IPS-15b (cell line): ENCODE measurements at regions not wholly inside any gene's neighbourhood (a gene's known extent, or its start where the extent isn't known, plus 50 kb on each side); places are given as distances from the start of the nearest gene placed in this dataset.

Experiments
- H3K27me3 ChIP-seq: one replicate; pipeline ENCODE4 v1.6.1; 2013; ENCODE audit warnings: low read length; ENCODE audit not compliant: control insufficient read depth, insufficient read depth
- H3K36me3 ChIP-seq: one replicate; pipeline ENCODE4 v1.6.1; 2013; ENCODE audit warnings: low read length; ENCODE audit not compliant: control insufficient read depth, insufficient read depth
- H3K4me1 ChIP-seq: one replicate; pipeline ENCODE4 v1.6.1; 2013; ENCODE audit warnings: mild to moderate bottlenecking, low read length; ENCODE audit not compliant: control insufficient read depth, insufficient read depth
- H3K4me3 ChIP-seq: one replicate; pipeline ENCODE4 v1.5.1; 2013; ENCODE audit warnings: low read depth, low read length
- H3K9ac ChIP-seq: one replicate; pipeline ENCODE4 v1.6.1; 2013; ENCODE audit warnings: low read depth, mild to moderate bottlenecking, low read length
- H3K9me3 ChIP-seq: one replicate; pipeline ENCODE4 v1.6.1; 2013; ENCODE audit warnings: mild to moderate bottlenecking, low read length; ENCODE audit not compliant: control insufficient read depth, insufficient read depth

- Histone ChIP-seq H3K9ac (no peak overlapping the region), H3K27me3 (no peaks in the 10 kb centered on the region), H3K9me3 (peaks cover 8% of the 10 kb centered on the region), H3K4me1 (no peaks in the 10 kb centered on the region), H3K36me3 (no peaks in the 10 kb centered on the region), H3K4me3 (no peak overlapping the region)
Measured at GRCh38 chr6:164528539-164528938, 780.9 kb downstream of the C6orf118 start.

- Histone ChIP-seq H3K4me1 (no peaks in the 10 kb centered on the region), H3K9me3 (peaks cover 8% of the 10 kb centered on the region), H3K27me3 (no peaks in the 10 kb centered on the region), H3K36me3 (no peaks in the 10 kb centered on the region), H3K4me3 (no peak overlapping the region), H3K9ac (no peak overlapping the region)
Measured at GRCh38 chr6:164523087-164523654, 786.2 kb downstream of the C6orf118 start.

GRCh38 chr6:164520916-164521315 lies 788.5 kb downstream of the C6orf118 start:
- Histone ChIP-seq H3K4me1 (no peaks in the 10 kb centered on the region), H3K4me3 (no peak overlapping the region), H3K9ac (no peak overlapping the region), H3K9me3 (peaks cover 3% of the 10 kb centered on the region), H3K27me3 (no peaks in the 10 kb centered on the region), H3K36me3 (no peaks in the 10 kb centered on the region)

DNA sequence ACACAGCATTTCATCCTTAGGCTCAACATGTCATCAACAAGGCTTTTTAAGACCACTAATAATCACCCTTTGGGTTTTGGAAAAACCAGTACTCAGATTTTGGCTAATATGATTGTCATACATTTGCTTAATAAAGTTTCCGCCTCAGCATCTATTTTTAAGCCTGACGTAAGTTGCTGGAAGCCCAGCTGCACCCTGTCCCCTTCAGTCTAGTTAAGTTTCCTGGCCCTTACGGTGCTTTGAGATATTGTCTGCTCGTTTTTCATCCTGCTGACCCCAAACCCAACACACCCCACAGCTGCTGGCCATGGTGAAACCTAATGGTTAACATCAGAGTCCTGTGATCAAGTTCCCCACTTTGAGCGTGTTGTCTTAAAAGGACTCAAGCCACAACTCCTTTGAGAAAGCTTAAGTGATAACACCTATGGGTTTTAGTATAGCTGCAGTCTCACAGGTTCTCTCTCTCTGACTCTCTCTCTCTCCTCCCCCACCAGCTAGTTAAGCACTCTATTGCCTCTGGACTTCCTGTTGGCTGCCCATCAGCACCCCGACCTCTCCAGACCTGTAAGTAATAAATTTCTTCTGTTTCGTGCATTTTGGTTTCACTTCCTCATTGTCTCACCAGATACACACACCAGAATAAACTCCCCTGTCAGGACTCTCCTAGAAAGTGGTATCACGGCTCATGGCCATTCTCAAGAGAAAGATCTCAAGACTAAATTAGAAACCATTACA lies 802.0 kb downstream of the C6orf118 start:
- Histone ChIP-seq H3K9me3 (no peaks in the 10 kb centered on the region), H3K4me3 (no peak overlapping the region), H3K9ac (no peak overlapping the region)

DNA sequence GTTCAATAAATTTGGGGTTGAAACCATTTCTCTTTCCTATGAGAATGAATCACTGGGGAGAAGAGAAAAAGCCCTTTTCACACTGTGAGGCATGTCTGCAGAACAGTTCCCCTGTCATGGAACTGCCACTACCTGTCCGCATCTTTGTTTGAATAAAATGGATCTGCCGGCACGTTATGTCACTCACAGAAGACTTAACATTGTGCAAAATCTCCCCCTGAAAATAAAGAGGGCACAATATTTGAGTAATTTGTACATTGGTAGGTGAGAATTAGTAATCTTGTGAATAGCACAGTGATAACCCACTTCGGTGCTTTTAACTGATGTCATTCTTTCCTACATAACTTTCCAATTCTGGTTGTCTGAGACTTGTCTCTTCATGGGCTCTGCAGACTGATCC lies 804.0 kb downstream of the C6orf118 start:
- no peaks in the 10 kb centered on the region for H3K4me1 ChIP-seq
- no peaks in the 10 kb centered on the region for H3K9me3 ChIP-seq
- no peak overlapping the region for H3K4me3 ChIP-seq
- H3K27me3 ChIP-seq = no peaks in the 10 kb centered on the region
- H3K9ac ChIP-seq = no peak overlapping the region
- H3K36me3 ChIP-seq = no peaks in the 10 kb centered on the region

More for the DNA sequence above, 802.0 kb downstream of the C6orf118 start:
- no peaks in the 10 kb centered on the region for H3K4me1 ChIP-seq
- no peaks in the 10 kb centered on the region for H3K36me3 ChIP-seq
- H3K27me3 ChIP-seq = no peaks in the 10 kb centered on the region

DNA sequence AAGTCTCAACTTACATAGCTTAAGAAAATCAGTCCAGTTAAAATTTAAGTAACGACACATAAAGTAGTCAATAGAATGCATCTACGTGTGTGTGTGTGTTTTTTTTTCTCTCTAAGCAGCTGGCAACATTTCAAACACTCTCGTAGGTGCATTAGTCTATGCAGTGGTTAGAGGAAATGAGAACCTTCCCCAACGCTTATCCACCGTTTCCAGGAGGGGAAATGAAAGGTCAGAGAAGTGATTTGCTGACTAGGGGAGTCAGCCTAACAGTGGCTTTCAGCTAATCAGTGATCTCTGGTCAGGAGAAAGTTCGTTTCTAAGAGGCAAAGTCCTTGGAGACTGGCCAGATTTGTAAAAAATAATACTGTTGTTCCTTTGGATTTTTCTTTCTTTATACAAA lies 806.6 kb downstream of the C6orf118 start:
- H3K9me3 ChIP-seq = no peaks in the 10 kb centered on the region
- H3K9ac ChIP-seq = no peak overlapping the region
- H3K4me1 ChIP-seq = no peaks in the 10 kb centered on the region

GRCh38 chr6:164495882-164496495 lies 813.4 kb downstream of the C6orf118 start:
- Histone ChIP-seq H3K9ac (no peak overlapping the region), H3K4me1 (no peaks in the 10 kb centered on the region), H3K9me3 (no peaks in the 10 kb centered on the region), H3K27me3 (no peaks in the 10 kb centered on the region), H3K36me3 (no peaks in the 10 kb centered on the region), H3K4me3 (no peak overlapping the region)

More for the DNA sequence above, 806.6 kb downstream of the C6orf118 start:
- Histone ChIP-seq H3K4me3 (no peak overlapping the region), H3K27me3 (no peaks in the 10 kb centered on the region), H3K36me3 (no peaks in the 10 kb centered on the region)

DNA sequence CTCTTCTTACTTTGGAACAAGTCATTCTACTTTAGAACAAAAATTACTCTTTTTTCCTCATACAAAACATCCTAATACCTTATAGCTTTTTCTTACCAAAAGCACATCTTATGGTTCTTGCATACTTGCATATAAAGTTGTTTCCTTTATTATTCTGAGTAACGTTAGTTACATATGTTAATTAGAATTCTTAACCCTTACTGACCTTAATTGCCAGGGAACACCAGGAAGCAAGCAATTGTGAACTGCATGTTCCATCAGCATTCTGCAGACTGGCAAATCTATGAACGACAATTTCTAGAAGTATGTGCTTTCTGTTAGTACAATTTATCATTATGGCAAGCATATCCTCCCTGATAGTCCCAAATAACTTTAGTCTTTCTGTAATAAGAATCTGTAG lies 831.0 kb downstream of the C6orf118 start:
- Histone ChIP-seq H3K4me3 (no peak overlapping the region), H3K9ac (no peak overlapping the region), H3K4me1 (peaks cover 8% of the 10 kb centered on the region), H3K36me3 (no peaks in the 10 kb centered on the region), H3K9me3 (peaks cover 6% of the 10 kb centered on the region), H3K27me3 (no peaks in the 10 kb centered on the region)

- no peak overlapping the region for H3K4me3 ChIP-seq
- no peak overlapping the region for H3K9ac ChIP-seq
- no peaks in the 10 kb centered on the region for H3K36me3 ChIP-seq
- peaks cover under 1% of the 10 kb centered on the region for H3K9me3 ChIP-seq
- H3K27me3 ChIP-seq = no peaks in the 10 kb centered on the region
- H3K4me1 ChIP-seq = peaks cover 8% of the 10 kb centered on the region
Measured at GRCh38 chr6:164477790-164478189, 831.6 kb downstream of the C6orf118 start.

DNA sequence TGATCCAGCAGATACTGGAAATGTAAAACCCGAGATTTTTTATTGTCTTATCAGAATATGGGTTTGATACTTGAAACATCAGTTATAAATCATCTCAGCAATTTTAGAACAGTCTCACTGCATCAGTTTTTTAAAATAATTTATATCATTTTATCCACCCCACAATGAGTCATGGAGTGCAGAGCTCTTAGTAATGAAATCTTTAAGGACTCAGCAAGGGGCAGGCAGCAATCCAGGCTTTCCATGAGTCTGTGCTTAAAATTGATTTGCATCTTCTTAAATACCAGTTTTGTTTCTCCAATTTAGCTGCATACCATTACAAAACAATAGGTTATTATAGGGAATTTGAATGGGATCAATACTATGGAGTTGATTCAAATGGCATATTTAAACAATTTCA lies 832.3 kb downstream of the C6orf118 start:
- Histone ChIP-seq H3K4me3 (no peak overlapping the region), H3K9ac (no peak overlapping the region), H3K27me3 (no peaks in the 10 kb centered on the region), H3K9me3 (no peaks in the 10 kb centered on the region), H3K4me1 (peaks cover 8% of the 10 kb centered on the region), H3K36me3 (no peaks in the 10 kb centered on the region)

DNA sequence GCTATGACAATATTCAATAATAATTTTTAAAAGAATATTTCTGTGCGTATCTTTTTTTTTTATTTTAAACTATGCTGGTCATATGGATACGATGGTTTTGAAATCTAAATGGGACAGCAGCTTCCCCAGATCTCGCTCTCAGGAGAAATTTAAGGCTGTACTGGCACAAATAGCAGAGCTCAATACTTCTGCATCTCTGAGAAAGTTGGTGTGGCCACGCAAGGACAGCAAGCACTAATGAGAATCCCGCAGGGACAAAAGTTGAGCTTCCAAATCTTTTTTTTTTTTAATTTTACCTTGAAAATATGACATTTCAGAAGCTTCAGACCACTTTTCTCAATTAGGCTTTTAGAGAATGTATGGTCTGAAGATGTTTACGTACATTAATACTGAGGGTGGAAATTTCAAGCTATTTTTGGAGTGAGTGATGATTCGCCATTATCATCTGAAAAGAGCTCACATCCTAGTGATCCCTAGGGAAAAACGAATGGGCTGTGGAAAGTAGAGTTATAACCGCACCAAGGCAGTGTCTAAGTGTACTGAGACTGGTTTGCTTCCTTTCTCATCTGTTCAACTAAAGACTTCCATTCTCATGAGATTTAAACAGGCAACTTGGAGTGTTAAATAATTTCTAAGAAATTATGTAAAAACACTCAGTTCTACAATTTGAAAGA lies 840.0 kb downstream of the C6orf118 start:
- Histone ChIP-seq H3K4me3 (no peak overlapping the region), H3K4me1 (no peaks in the 10 kb centered on the region), H3K9ac (no peak overlapping the region), H3K36me3 (no peaks in the 10 kb centered on the region), H3K27me3 (no peaks in the 10 kb centered on the region), H3K9me3 (no peaks in the 10 kb centered on the region)
